Sigmoid colon (tissue), 6 donors: ENCODE measurements at regions not wholly inside any gene's neighbourhood (a gene's known extent, or its start where the extent isn't known, plus 50 kb on each side); places are given as distances from the start of the nearest gene placed in this dataset.

Source experiments
- DNase-seq: peaks from one replicate; pipeline ENCODE4 v3.0.0-alpha.2; 2019
- H3K27ac ChIP-seq, 4 donors: fragments of 200-600 bp; sonication (generic); one replicate each; pipeline ENCODE4 v1.5.1; 2016 to 2019; ENCODE audit warnings: mild to moderate bottlenecking in 1 of 4
- H3K27me3 ChIP-seq, 3 donors: fragments of 200-600 bp; sonication (generic); one replicate each; pipeline ENCODE4 v1.5.1; 2019; ENCODE audit warnings: mild to moderate bottlenecking in 1 of 3
- H3K36me3 ChIP-seq, 4 donors: fragments of 200-600 bp; sonication (generic); one replicate each; pipeline ENCODE4 v1.5.1; 2016 to 2019
- H3K4me1 ChIP-seq, 4 donors: fragments of 200-600 bp; sonication (generic); one replicate each; pipeline ENCODE4 v1.5.1; 2017 to 2019
- H3K4me3 ChIP-seq, 4 donors: fragments of 200-600 bp; sonication (generic); one replicate each; pipeline ENCODE4 v1.5.1; 2017 to 2019; ENCODE audit warnings: mild to moderate bottlenecking in 2 of 4, moderate library complexity in 1 of 4
- H3K9me3 ChIP-seq, 4 donors: fragments of 200-600 bp in 3 of 4; sonication (generic) in 3 of 4; one replicate each; pipeline versions ENCODE4 v1.5.1 to v1.6.1; 2013 to 2019
- EP300 ChIP-seq, 4 donors: sonication (generic); formaldehyde crosslinking; IDR thresholded peaks; one replicate each; pipeline ENCODE4 v1.6.1; 2017; ENCODE audit warnings: antibody characterized with exemption in 4 of 4
- POLR2A ChIP-seq, 2 donors: fragments of 450-650 bp; IDR thresholded peaks; one replicate each; pipeline ENCODE4 v1.6.1; 2016; ENCODE audit warnings: antibody characterized with exemption in 2 of 2, mild to moderate bottlenecking in 2 of 2, moderate library complexity in 2 of 2
- POLR2AphosphoS5 ChIP-seq, 4 donors: sonication (generic); formaldehyde crosslinking; IDR thresholded peaks; one replicate each; pipeline ENCODE4 v1.6.1; 2017; ENCODE audit warnings: antibody characterized with exemption in 4 of 4
- WGBS, 2 donors: extraction: QIAGEN DNeasy Blood & Tissue Kit; methylation state at CpG; one replicate each; pipeline ENCODE4 v1.1.7; 2013; 5-methylcytosine and 5-hydroxymethylcytosine counted together
- intact Hi-C: fragments of 100-400 bp; cut with DNase I; formaldehyde crosslinking; loops from one replicate; pipeline ENCODE4 v1.15.1; 2023
- TF ChIP-seq, protein P1 (sequence below), 4 experiments: fragments of 450-650 bp in 3 of 4; fragments of 200-600 bp in 1 of 4; IDR thresholded peaks; one replicate each; pipeline ENCODE4 v1.5.1; 2016 to 2019; ENCODE audit warnings: antibody characterized with exemption in 4 of 4, mild to moderate bottlenecking in 3 of 4, moderate library complexity in 2 of 4
- donor health status: healthy with polysubstance abuse.
- donor health status: healthy.

GRCh38 chr4:10734697-10735096 is 50.1 kb upstream of the CLNK start:
- intact Hi-C loops = no loop called here

More at GRCh38 chr4:10734697-10735096, 50.1 kb upstream of the CLNK start:
- DNase-seq = no peak
- no peak overlapping the region for H3K27ac ChIP-seq
- no peaks in the 10 kb centered on the region for H3K9me3 ChIP-seq
- H3K4me1 ChIP-seq = no peaks in the 10 kb centered on the region
- no peak overlapping the region for H3K4me3 ChIP-seq
- H3K27me3 ChIP-seq = no peaks in the 10 kb centered on the region
- 50 to 76% methylated on average over 5 of the region's 5 CpGs for WGBS, 2 donors
- TF ChIP-seq EP300 (IDR thresholded peaks at IDR 0.05) = no peak
- no peak for TF ChIP-seq POLR2AphosphoS5 (IDR thresholded peaks at IDR 0.05)
- TF ChIP-seq POLR2A (IDR thresholded peaks at IDR 0.05) = no peak
- TF ChIP-seq, protein P1, sequence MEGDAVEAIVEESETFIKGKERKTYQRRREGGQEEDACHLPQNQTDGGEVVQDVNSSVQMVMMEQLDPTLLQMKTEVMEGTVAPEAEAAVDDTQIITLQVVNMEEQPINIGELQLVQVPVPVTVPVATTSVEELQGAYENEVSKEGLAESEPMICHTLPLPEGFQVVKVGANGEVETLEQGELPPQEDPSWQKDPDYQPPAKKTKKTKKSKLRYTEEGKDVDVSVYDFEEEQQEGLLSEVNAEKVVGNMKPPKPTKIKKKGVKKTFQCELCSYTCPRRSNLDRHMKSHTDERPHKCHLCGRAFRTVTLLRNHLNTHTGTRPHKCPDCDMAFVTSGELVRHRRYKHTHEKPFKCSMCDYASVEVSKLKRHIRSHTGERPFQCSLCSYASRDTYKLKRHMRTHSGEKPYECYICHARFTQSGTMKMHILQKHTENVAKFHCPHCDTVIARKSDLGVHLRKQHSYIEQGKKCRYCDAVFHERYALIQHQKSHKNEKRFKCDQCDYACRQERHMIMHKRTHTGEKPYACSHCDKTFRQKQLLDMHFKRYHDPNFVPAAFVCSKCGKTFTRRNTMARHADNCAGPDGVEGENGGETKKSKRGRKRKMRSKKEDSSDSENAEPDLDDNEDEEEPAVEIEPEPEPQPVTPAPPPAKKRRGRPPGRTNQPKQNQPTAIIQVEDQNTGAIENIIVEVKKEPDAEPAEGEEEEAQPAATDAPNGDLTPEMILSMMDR (IDR thresholded peaks at IDR 0.05) = no peak
- no peaks in the 10 kb centered on the region for H3K36me3 ChIP-seq
